CD4-positive, alpha-beta memory T cell (primary cell): ENCODE measurements at regions not wholly inside any gene's neighbourhood (a gene's known extent, or its start where the extent isn't known, plus 50 kb on each side); places are given as distances from the start of the nearest gene placed in this dataset.

ENCODE experiments used
- CTCF ChIA-PET: fragments of 350-600 bp; sonication (Branson Sonifier 250); formaldehyde crosslinking; loops from one replicate; lab custom pipeline; 2021; ENCODE audit warnings: inconsistent platforms; ENCODE audit not compliant: partially characterized antibody; lab: Charles Lee
- POLR2A ChIA-PET: fragments of 350-600 bp; sonication (Branson Sonifier 250); formaldehyde crosslinking; loops from one replicate; lab custom pipeline; 2021; ENCODE audit not compliant: partially characterized antibody; lab: Charles Lee
- DNase-seq, 5 donors: peaks; one replicate each; pipeline versions ENCODE4 v3.0.0 to v3.0.0-alpha.2; 2020 to 2022; ENCODE audit warnings: mixed read lengths in 1 of 5
- H3K27ac ChIP-seq: one replicate; pipeline ENCODE4 v1.7.0; 2013; ENCODE audit warnings: low read depth, low read length
- H3K27me3 ChIP-seq: 2 replicates; pipeline ENCODE4 v1.7.0; 2013; ENCODE audit warnings: mild to moderate bottlenecking, low read length, moderate library complexity; ENCODE audit not compliant: insufficient read depth
- H3K36me3 ChIP-seq: 2 replicates; pipeline ENCODE4 v1.7.0; 2013; ENCODE audit warnings: mild to moderate bottlenecking, low read length, moderate library complexity; ENCODE audit not compliant: insufficient read depth
- H3K4me1 ChIP-seq: 2 replicates; pipeline ENCODE4 v1.7.0; 2013; ENCODE audit warnings: mild to moderate bottlenecking, low read length, moderate library complexity; ENCODE audit not compliant: insufficient read depth
- H3K4me3 ChIP-seq, 2 donors: one replicate each; pipeline ENCODE4 v1.7.0; 2013; ENCODE audit warnings: low read length in 2 of 2, mild to moderate bottlenecking in 1 of 2
- H3K9me3 ChIP-seq, 2 donors: one replicate each; pipeline ENCODE4 v1.7.0; 2013; ENCODE audit warnings: low read length in 2 of 2, control low read depth in 1 of 2; ENCODE audit not compliant: control insufficient read depth in 1 of 2
- H3K27ac Mint-ChIP-seq, 7 donors: one replicate each; pipeline ENCODE4 v1.8.0; 2020 to 2021; ENCODE audit warnings: mixed read lengths in 7 of 7, mild to moderate bottlenecking in 6 of 7, inconsistent platforms in 3 of 7, moderate library complexity in 3 of 7
- H3K27me3 Mint-ChIP-seq, 2 donors: one replicate each; pipeline ENCODE4 v1.8.0; 2020 to 2021; ENCODE audit warnings: mixed read lengths in 2 of 2
- H3K36me3 Mint-ChIP-seq, 2 donors: one replicate each; pipeline ENCODE4 v1.8.0; 2020 to 2021; ENCODE audit warnings: mixed read lengths in 2 of 2, inconsistent platforms in 1 of 2, mild to moderate bottlenecking in 1 of 2
- H3K4me1 Mint-ChIP-seq, 4 donors: one replicate each; pipeline ENCODE4 v1.8.0; 2020 to 2021; ENCODE audit warnings: mixed read lengths in 4 of 4, mild to moderate bottlenecking in 1 of 4
- H3K4me3 Mint-ChIP-seq, 8 donors: one replicate each; pipeline ENCODE4 v1.8.0; 2020 to 2021; ENCODE audit warnings: mixed read lengths in 8 of 8, mild to moderate bottlenecking in 7 of 8, moderate library complexity in 6 of 8, inconsistent platforms in 3 of 8
- H3K9me3 Mint-ChIP-seq, 8 donors: one replicate each; pipeline ENCODE4 v1.8.0; 2020 to 2021; ENCODE audit warnings: mixed read lengths in 8 of 8, mild to moderate bottlenecking in 5 of 8, inconsistent platforms in 3 of 8, moderate library complexity in 1 of 8
- intact Hi-C: fragments of 100-400 bp; cut with micrococcal nuclease; formaldehyde crosslinking; loops from one replicate; pipeline ENCODE4 v1.15.1; 2023

- intact Hi-C loops = no loop called here
- CTCF ChIA-PET = no interaction called here
These were observed 676.0 kb downstream of the SLC16A7 start for GRCh38 chr12:60271816-60272215.

GRCh38 chr12:60278209-60278608 is 682.4 kb downstream of the SLC16A7 start:
- Mint-ChIP-seq H3K4me1 (no peaks in the 10 kb centered on the region), H3K9me3 (peaks cover 0 to 2% (median 0%) of the 10 kb centered on the region in 8 donors), H3K36me3 (no peaks in the 10 kb centered on the region), H3K27me3 (no peaks in the 10 kb centered on the region), H3K4me3 (no peak overlapping the region), H3K27ac (no peak overlapping the region)
- DNase-seq = no peak
- Histone ChIP-seq H3K27ac (no peak overlapping the region), H3K9me3 (no peaks in the 10 kb centered on the region), H3K36me3 (no peaks in the 10 kb centered on the region), H3K4me1 (no peaks in the 10 kb centered on the region), H3K4me3 (no peak overlapping the region), H3K27me3 (no peaks in the 10 kb centered on the region)
- intact Hi-C loops = no loop called here
- ChIA-PET CTCF (no interaction called here), POLR2A (no interaction called here)

More at GRCh38 chr12:60271816-60272215, 676.0 kb downstream of the SLC16A7 start:
- Histone ChIP-seq H3K27me3 (no peaks in the 10 kb centered on the region), H3K9me3 (no peaks in the 10 kb centered on the region), H3K4me3 (no peak overlapping the region), H3K27ac (no peak overlapping the region), H3K36me3 (no peaks in the 10 kb centered on the region), H3K4me1 (no peaks in the 10 kb centered on the region)
- H3K4me3 Mint-ChIP-seq = no peak overlapping the region
- H3K27me3 Mint-ChIP-seq = no peaks in the 10 kb centered on the region
- no peaks in the 10 kb centered on the region for H3K36me3 Mint-ChIP-seq
- peaks cover 0 to 8% (median 1%) of the 10 kb centered on the region in 8 donors for H3K9me3 Mint-ChIP-seq
- no peak overlapping the region for H3K27ac Mint-ChIP-seq
- POLR2A ChIA-PET = no interaction called here
- no peak for DNase-seq
- no peaks in the 10 kb centered on the region for H3K4me1 Mint-ChIP-seq

- Mint-ChIP-seq H3K36me3 (no peaks in the 10 kb centered on the region), H3K4me3 (no peak overlapping the region), H3K4me1 (no peaks in the 10 kb centered on the region), H3K9me3 (peaks cover 0 to 2% (median 0%) of the 10 kb centered on the region in 8 donors), H3K27me3 (no peaks in the 10 kb centered on the region), H3K27ac (no peak overlapping the region)
- Histone ChIP-seq H3K4me1 (no peaks in the 10 kb centered on the region), H3K4me3 (no peak overlapping the region), H3K36me3 (no peaks in the 10 kb centered on the region), H3K9me3 (no peaks in the 10 kb centered on the region), H3K27me3 (no peaks in the 10 kb centered on the region), H3K27ac (no peak overlapping the region)
- intact Hi-C loops = no loop called here
- no peak for DNase-seq
- CTCF ChIA-PET = no interaction called here
- POLR2A ChIA-PET = no interaction called here
These were observed 683.4 kb downstream of the SLC16A7 start for GRCh38 chr12:60279221-60279620.

- no peaks in the 10 kb centered on the region for H3K9me3 ChIP-seq
- no peak overlapping the region for H3K4me3 ChIP-seq
- H3K9me3 Mint-ChIP-seq = peaks cover 0 to 2% (median 0%) of the 10 kb centered on the region in 8 donors
- no peaks in the 10 kb centered on the region for H3K4me1 Mint-ChIP-seq
- H3K36me3 ChIP-seq = no peaks in the 10 kb centered on the region
- POLR2A ChIA-PET = no interaction called here
- intact Hi-C loops = no loop called here
- CTCF ChIA-PET = no interaction called here
- no peaks in the 10 kb centered on the region for H3K27me3 ChIP-seq
- no peaks in the 10 kb centered on the region for H3K4me1 ChIP-seq
- H3K27me3 Mint-ChIP-seq = no peaks in the 10 kb centered on the region
- DNase-seq = no peak
- no peak overlapping the region for H3K27ac ChIP-seq
- no peak overlapping the region for H3K27ac Mint-ChIP-seq
- H3K36me3 Mint-ChIP-seq = no peaks in the 10 kb centered on the region
- no peak overlapping the region for H3K4me3 Mint-ChIP-seq
These were observed 685.7 kb downstream of the SLC16A7 start for GRCh38 chr12:60281522-60281921.

GRCh38 chr12:60290532-60290931 is 694.7 kb downstream of the SLC16A7 start:
- Mint-ChIP-seq H3K9me3 (peaks cover 0 to 29% (median 8%) of the 10 kb centered on the region in 8 donors), H3K27me3 (no peaks in the 10 kb centered on the region), H3K4me1 (no peaks in the 10 kb centered on the region), H3K36me3 (no peaks in the 10 kb centered on the region), H3K4me3 (no peak overlapping the region), H3K27ac (no peak overlapping the region)
- H3K27me3 ChIP-seq = no peaks in the 10 kb centered on the region
- H3K27ac ChIP-seq = no peak overlapping the region
- ChIA-PET POLR2A (no interaction called here), CTCF (no interaction called here)
- H3K9me3 ChIP-seq = no peaks in the 10 kb centered on the region
- DNase-seq = no peak
- no peaks in the 10 kb centered on the region for H3K36me3 ChIP-seq
- intact Hi-C loops = no loop called here
- no peaks in the 10 kb centered on the region for H3K4me1 ChIP-seq
- no peak overlapping the region for H3K4me3 ChIP-seq

GRCh38 chr12:60308366-60308991 is 712.6 kb downstream of the SLC16A7 start:
- Mint-ChIP-seq H3K27me3 (no peaks in the 10 kb centered on the region), H3K27ac (no peak overlapping the region), H3K4me1 (no peaks in the 10 kb centered on the region), H3K9me3 (peaks cover 0 to 2% (median 0%) of the 10 kb centered on the region in 8 donors), H3K36me3 (no peaks in the 10 kb centered on the region), H3K4me3 (no peak overlapping the region)
- Histone ChIP-seq H3K27me3 (no peaks in the 10 kb centered on the region), H3K36me3 (no peaks in the 10 kb centered on the region), H3K4me1 (no peaks in the 10 kb centered on the region), H3K27ac (no peak overlapping the region), H3K9me3 (no peaks in the 10 kb centered on the region), H3K4me3 (no peak overlapping the region)
- intact Hi-C loops = no loop called here
- ChIA-PET POLR2A (no interaction called here), CTCF (no interaction called here)
- DNase-seq = no peak

GRCh38 chr12:60311940-60312339 is 716.1 kb downstream of the SLC16A7 start:
- Histone ChIP-seq H3K4me3 (no peak overlapping the region), H3K36me3 (no peaks in the 10 kb centered on the region), H3K27me3 (no peaks in the 10 kb centered on the region), H3K27ac (no peak overlapping the region), H3K4me1 (no peaks in the 10 kb centered on the region), H3K9me3 (no peaks in the 10 kb centered on the region)
- intact Hi-C loops = no loop called here
- H3K27me3 Mint-ChIP-seq = no peaks in the 10 kb centered on the region
- H3K27ac Mint-ChIP-seq = no peak overlapping the region
- ChIA-PET POLR2A (no interaction called here), CTCF (no interaction called here)
- no peak for DNase-seq
- H3K36me3 Mint-ChIP-seq = no peaks in the 10 kb centered on the region
- no peak overlapping the region for H3K4me3 Mint-ChIP-seq
- H3K9me3 Mint-ChIP-seq = peaks cover 0 to 5% (median 1%) of the 10 kb centered on the region in 8 donors
- no peaks in the 10 kb centered on the region for H3K4me1 Mint-ChIP-seq
